ENCODE measurements at regions not wholly inside any gene's neighbourhood (a gene's known extent, or its start where the extent isn't known, plus 50 kb on each side); places are given as distances from the start of the nearest gene placed in this dataset.

- peak in 1 of 3 donors; percentile 9 for DNase-seq
These were observed 274.4 kb downstream of the TLE3 start for GRCh38 chr15:69823223-69823907.

GRCh38 chr15:69824075-69824876, 273.4 kb downstream of the TLE3 start:
- no peak for TF ChIP-seq CTCF (IDR thresholded peaks at IDR 0.05)
- intact Hi-C loops (cut with DNase I, micrococcal nuclease) = no loop called here
- Histone ChIP-seq H3K9me3 (no peaks in the 10 kb centered on the region), H3K36me3 (ENCODE audit: low read depth) (no peaks in the 10 kb centered on the region), H3K4me3 (no peak overlapping the region), H3K4me1 (ENCODE audit: low read depth) (no peaks in the 10 kb centered on the region)
- DNase-seq (no peak), ATAC-seq (no peak)

More at GRCh38 chr15:69823223-69823907, 274.4 kb downstream of the TLE3 start:
- H3K4me1 ChIP-seq (ENCODE audit: low read depth) = no peaks in the 10 kb centered on the region
- intact Hi-C loops (cut with DNase I, micrococcal nuclease) = no loop called here
- H3K36me3 ChIP-seq (ENCODE audit: low read depth) = no peaks in the 10 kb centered on the region
- no peak overlapping the region for H3K4me3 ChIP-seq
- peak; percentile 32 for ATAC-seq
- H3K9me3 ChIP-seq = no peaks in the 10 kb centered on the region
- no peak for TF ChIP-seq CTCF (IDR thresholded peaks at IDR 0.05)

- DNase-seq (no peak), ATAC-seq (no peak)
- Histone ChIP-seq H3K9me3 (no peaks in the 10 kb centered on the region), H3K4me3 (no peak overlapping the region), H3K36me3 (ENCODE audit: low read depth) (no peaks in the 10 kb centered on the region), H3K4me1 (ENCODE audit: low read depth) (no peaks in the 10 kb centered on the region)
- no peak for TF ChIP-seq CTCF (IDR thresholded peaks at IDR 0.05)
- intact Hi-C loops (cut with DNase I, micrococcal nuclease) = no loop called here
These were observed 272.8 kb downstream of the TLE3 start for GRCh38 chr15:69824877-69825406.

- Histone ChIP-seq H3K36me3 (ENCODE audit: low read depth) (no peaks in the 10 kb centered on the region), H3K4me1 (ENCODE audit: low read depth) (no peaks in the 10 kb centered on the region), H3K4me3 (no peak overlapping the region), H3K9me3 (no peaks in the 10 kb centered on the region)
- TF ChIP-seq CTCF (IDR thresholded peaks at IDR 0.05) = no peak
- no peak for DNase-seq
- intact Hi-C loops (cut with DNase I, micrococcal nuclease) = no loop called here
- ATAC-seq = no peak
These were observed 271.5 kb downstream of the TLE3 start for GRCh38 chr15:69825941-69826818.

- no peak for DNase-seq
- intact Hi-C loops (cut with DNase I, micrococcal nuclease) = no loop called here
- no peak for ATAC-seq
These were observed 270.9 kb downstream of the TLE3 start for GRCh38 chr15:69826819-69827175.

More at GRCh38 chr15:69826819-69827175, 270.9 kb downstream of the TLE3 start:
- TF ChIP-seq CTCF (IDR thresholded peaks at IDR 0.05) = no peak
- Histone ChIP-seq H3K9me3 (no peaks in the 10 kb centered on the region), H3K36me3 (ENCODE audit: low read depth) (no peaks in the 10 kb centered on the region), H3K4me1 (ENCODE audit: low read depth) (no peaks in the 10 kb centered on the region), H3K4me3 (no peak overlapping the region)

Measured in mucosa of descending colon (tissue), 3 donors.